H1 (cell line): ENCODE measurements at regions not wholly inside any gene's neighbourhood (a gene's known extent, or its start where the extent isn't known, plus 50 kb on each side); places are given as distances from the start of the nearest gene placed in this dataset.

Experiments used
- CTCF ChIA-PET: fragments of 300-600 bp; sonication (Branson Sonifier 250); formaldehyde crosslinking; loops from one replicate; lab custom pipeline; 2021; ENCODE audit not compliant: partially characterized antibody; lab: Charles Lee
- POLR2A ChIA-PET: fragments of 300-600 bp; sonication (Branson Sonifier 250); formaldehyde crosslinking; loops from one replicate; lab custom pipeline; 2021; ENCODE audit warnings: inconsistent platforms; ENCODE audit not compliant: partially characterized antibody; lab: Charles Lee
- DNase-seq, 2 experiments: peaks; one replicate each; pipeline versions ENCODE4 v3.0.0 to v3.0.0-alpha.2; 2010 to 2022; ENCODE audit warnings: low spot score in 2 of 2, low read depth in 1 of 2, mixed read lengths in 1 of 2
- FAIRE-seq: peaks from 2 replicates; lab custom pipeline; 2011; peaks lifted over from hg19 to GRCh38; lab: Jason Lieb, UNC
- H2AFZ ChIP-seq: 2 replicates; pipeline ENCODE4 v1.8.1; 2012; ENCODE audit warnings: low read length, inconsistent platforms
- H2AK5ac ChIP-seq: 2 replicates; pipeline ENCODE4 v1.6.1; 2013; ENCODE audit warnings: low read depth, low read length
- H2BK120ac ChIP-seq: replicated peaks from 2 replicates; pipeline ENCODE3; 2013; ENCODE audit warnings: low read depth, low read length, inconsistent platforms
- H2BK12ac ChIP-seq: 2 replicates; pipeline ENCODE4 v1.6.1; 2013; ENCODE audit warnings: low read depth, low read length
- H2BK15ac ChIP-seq: 2 replicates; pipeline ENCODE4 v1.6.1; 2013; ENCODE audit warnings: low read length
- H2BK20ac ChIP-seq: 2 replicates; pipeline ENCODE4 v1.6.1; 2013; ENCODE audit warnings: low read length
- H2BK5ac ChIP-seq: 2 replicates; pipeline ENCODE4 v1.6.1; 2013; ENCODE audit warnings: low read depth, low read length
- H3K14ac ChIP-seq: 2 replicates; pipeline ENCODE4 v1.6.1; 2013; ENCODE audit warnings: inconsistent platforms; ENCODE audit not compliant: insufficient read length
- H3K18ac ChIP-seq: 2 replicates; pipeline ENCODE4 v1.6.1; 2013; ENCODE audit warnings: low read length; ENCODE audit errors: extremely low read depth
- H3K23ac ChIP-seq: 2 replicates; pipeline ENCODE4 v1.6.1; 2013; ENCODE audit warnings: inconsistent platforms; ENCODE audit not compliant: insufficient read length
- H3K23me2 ChIP-seq: 2 replicates; pipeline ENCODE4 v1.6.1; 2013; ENCODE audit warnings: low read depth, low read length
- H3K27ac ChIP-seq: 2 replicates; pipeline ENCODE4 v1.6.1; 2011; ENCODE audit warnings: low read depth, low read length, inconsistent platforms
- H3K27me3 ChIP-seq, 4 experiments: replicated peaks in 1 of 4; 1 replicate in 1 of 4; 2 replicates in 3 of 4; pipeline versions ENCODE4 v1.6.1 to v1.8.1; 2011 to 2013; ENCODE audit warnings: low read length in 3 of 4, mild to moderate bottlenecking in 3 of 4, inconsistent platforms in 2 of 4, mixed read lengths in 2 of 4, moderate library complexity in 1 of 4; ENCODE audit not compliant: control insufficient read depth in 3 of 4, insufficient read depth in 3 of 4; ENCODE audit errors: extremely low read depth in 1 of 4
- H3K36me3 ChIP-seq, 4 experiments: 2 replicates each; pipeline versions ENCODE4 v1.6.1 to v1.8.1; 2011 to 2013; ENCODE audit warnings: mild to moderate bottlenecking in 4 of 4, low read length in 3 of 4, moderate library complexity in 2 of 4, control low read depth in 1 of 4, inconsistent platforms in 1 of 4; ENCODE audit not compliant: insufficient read depth in 4 of 4, control insufficient read depth in 2 of 4
- H3K4ac ChIP-seq: replicated peaks from 2 replicates; pipeline ENCODE3; 2013; ENCODE audit warnings: low read length, low read depth, mixed read lengths, inconsistent platforms; ENCODE audit not compliant: insufficient read length
- H3K4me1 ChIP-seq, 4 experiments: replicated peaks in 1 of 4; 1 replicate in 1 of 4; 2 replicates in 3 of 4; pipeline versions ENCODE4 v1.6.1 to v1.8.1; 2011 to 2013; ENCODE audit warnings: low read length in 3 of 4, inconsistent platforms in 2 of 4, mixed read lengths in 1 of 4; ENCODE audit not compliant: insufficient read depth in 4 of 4, control insufficient read depth in 3 of 4
- H3K4me2 ChIP-seq, 2 experiments: 2 replicates each; pipeline versions ENCODE4 v1.6.1 to v1.8.1; 2011 to 2013; ENCODE audit warnings: low read depth in 2 of 2, low read length in 2 of 2, control low read depth in 1 of 2, inconsistent platforms in 1 of 2, mild to moderate bottlenecking in 1 of 2; ENCODE audit not compliant: insufficient read depth in 1 of 2
- H3K4me3 ChIP-seq, 4 experiments: fragments of 200-600, 300-600 bp in 1 of 4; sonication (generic), shearing (Covaris generic), sonication (Bioruptor Twin) in 1 of 4; 2 replicates each; pipeline versions ENCODE4 v1.5.1 to v1.8.1; 2011 to 2016; ENCODE audit warnings: low read length in 4 of 4, low read depth in 3 of 4, control low read depth in 2 of 4, inconsistent platforms in 2 of 4, mild to moderate bottlenecking in 2 of 4, mixed read lengths in 1 of 4, moderate library complexity in 1 of 4; ENCODE audit not compliant: insufficient read depth in 2 of 4; ENCODE audit errors: extremely low read depth in 1 of 4
- H3K56ac ChIP-seq: replicated peaks from 2 replicates; pipeline ENCODE3; 2013; ENCODE audit warnings: low read depth, mild to moderate bottlenecking, mixed read lengths, low read length, inconsistent platforms; ENCODE audit not compliant: insufficient read length
- H3K79me1 ChIP-seq: 2 replicates; pipeline ENCODE4 v1.6.1; 2013; ENCODE audit warnings: low read depth, low read length, control low read depth
- H3K79me2 ChIP-seq, 2 experiments: 2 replicates each; pipeline versions ENCODE4 v1.6.1 to v1.8.1; 2012 to 2013; ENCODE audit warnings: low read length in 2 of 2, mild to moderate bottlenecking in 2 of 2, inconsistent platforms in 1 of 2; ENCODE audit not compliant: insufficient read depth in 2 of 2, control insufficient read depth in 1 of 2
- H3K9ac ChIP-seq, 4 experiments: replicated peaks in 1 of 4; 1 replicate in 1 of 4; 2 replicates in 3 of 4; pipeline versions ENCODE4 v1.6.1 to v1.8.1; 2011 to 2013; ENCODE audit warnings: low read depth in 3 of 4, low read length in 3 of 4, control low read depth in 2 of 4, mild to moderate bottlenecking in 2 of 4, moderate library complexity in 2 of 4, inconsistent platforms in 1 of 4; ENCODE audit errors: extremely low read depth in 1 of 4
- H3K9me3 ChIP-seq, 2 experiments: 2 replicates each; pipeline versions ENCODE4 v1.6.1 to v1.8.1; 2012 to 2013; ENCODE audit warnings: mild to moderate bottlenecking in 2 of 2, moderate library complexity in 2 of 2, control low read depth in 1 of 2, inconsistent platforms in 1 of 2, low read depth in 1 of 2, low read length in 1 of 2, mixed read lengths in 1 of 2; ENCODE audit not compliant: insufficient read depth in 2 of 2
- H4K20me1 ChIP-seq, 2 experiments: replicated peaks in 1 of 2; 2 replicates each; pipeline versions ENCODE3 to v1.8.1; 2011 to 2013; ENCODE audit warnings: inconsistent platforms in 2 of 2, low read length in 2 of 2, mild to moderate bottlenecking in 1 of 2; ENCODE audit not compliant: insufficient read depth in 2 of 2, control insufficient read depth in 1 of 2
- H4K5ac ChIP-seq: 2 replicates; pipeline ENCODE4 v1.6.1; 2013; ENCODE audit warnings: low read length, low read depth, mixed read lengths, inconsistent platforms; ENCODE audit not compliant: insufficient read length
- H4K8ac ChIP-seq: 2 replicates; pipeline ENCODE4 v1.8.0; 2013; ENCODE audit warnings: mild to moderate bottlenecking, moderate library complexity, low read length, inconsistent platforms; ENCODE audit not compliant: insufficient read depth; ENCODE audit errors: extremely low read depth
- H4K91ac ChIP-seq: replicated peaks from 2 replicates; pipeline ENCODE3; 2013; ENCODE audit warnings: low read length, mixed read lengths, inconsistent platforms; ENCODE audit not compliant: insufficient read length
- BCL11A ChIP-seq, 2 experiments: IDR thresholded peaks; one replicate each; pipeline ENCODE4 v1.6.1; 2011; ENCODE audit warnings: low read depth in 2 of 2, low read length in 2 of 2, mild to moderate bottlenecking in 2 of 2
- CBX5 ChIP-seq: fragments of 300-800, 300-1000 bp; sonication (generic); IDR thresholded peaks from 2 replicates; pipeline ENCODE4 v1.7.1; 2016; ENCODE audit warnings: antibody characterized with exemption, low read length, low read depth
- CEBPB ChIP-seq: IDR thresholded peaks from 2 replicates; pipeline ENCODE4 v1.6.1; 2012; ENCODE audit warnings: low read depth, low read length
- EZH2 ChIP-seq: fragments of 200-600 bp; sonication (generic); IDR thresholded peaks from 2 replicates; pipeline ENCODE4 v1.7.1; 2012; ENCODE audit warnings: low read depth, mild to moderate bottlenecking, moderate library complexity, low read length, inconsistent platforms; ENCODE audit not compliant: severe bottlenecking
- GABPA ChIP-seq: IDR thresholded peaks from 2 replicates; pipeline ENCODE4 v1.6.1; 2011; ENCODE audit warnings: mild to moderate bottlenecking, low read length, moderate library complexity, borderline replicate concordance; ENCODE audit not compliant: insufficient read depth
- HDAC2 ChIP-seq, 2 experiments: fragments of 300-600 bp in 1 of 2; sonication (generic) in 1 of 2; IDR thresholded peaks; 2 replicates each; pipeline ENCODE4 v1.6.1; 2011 to 2012; ENCODE audit warnings: low read depth in 2 of 2, low read length in 2 of 2, mild to moderate bottlenecking in 2 of 2, moderate library complexity in 2 of 2, borderline replicate concordance in 1 of 2, inconsistent platforms in 1 of 2
- SP4 ChIP-seq: IDR thresholded peaks from 2 replicates; pipeline ENCODE4 v1.6.1; 2012; ENCODE audit warnings: low read length, inconsistent platforms
- TAF1 ChIP-seq: IDR thresholded peaks from 2 replicates; pipeline ENCODE4 v1.6.1; 2011; ENCODE audit warnings: mild to moderate bottlenecking, low read depth, low read length
- TAF7 ChIP-seq: optimal IDR thresholded peaks from 2 replicates; pipeline ENCODE3; 2011; ENCODE audit warnings: low read depth, mild to moderate bottlenecking, inconsistent platforms, low read length, moderate library complexity, borderline replicate concordance
- WGBS, 2 experiments: shearing (Covaris generic) in 1 of 2; methylation state at CpG; one replicate each; pipeline versions ENCODE4 v1.1.6 to v1.1.7; 2013 to 2015; ENCODE audit warnings: low lambda C conversion rate in 2 of 2, mixed read lengths in 2 of 2, inconsistent platforms in 1 of 2, low coverage in 1 of 2, missing lambda C conversion rate in 1 of 2; ENCODE audit not compliant: insufficient replicate concordance in 2 of 2, insufficient coverage in 1 of 2, insufficient read length in 1 of 2; ENCODE audit errors: extremely low coverage in 1 of 2, missing lambda C conversion rate in 1 of 2; 5-methylcytosine and 5-hydroxymethylcytosine counted together
- TF ChIP-seq, protein P1 (sequence below): IDR thresholded peaks from 2 replicates; pipeline ENCODE4 v1.6.1; 2012; ENCODE audit warnings: low read length, inconsistent platforms

DNA sequence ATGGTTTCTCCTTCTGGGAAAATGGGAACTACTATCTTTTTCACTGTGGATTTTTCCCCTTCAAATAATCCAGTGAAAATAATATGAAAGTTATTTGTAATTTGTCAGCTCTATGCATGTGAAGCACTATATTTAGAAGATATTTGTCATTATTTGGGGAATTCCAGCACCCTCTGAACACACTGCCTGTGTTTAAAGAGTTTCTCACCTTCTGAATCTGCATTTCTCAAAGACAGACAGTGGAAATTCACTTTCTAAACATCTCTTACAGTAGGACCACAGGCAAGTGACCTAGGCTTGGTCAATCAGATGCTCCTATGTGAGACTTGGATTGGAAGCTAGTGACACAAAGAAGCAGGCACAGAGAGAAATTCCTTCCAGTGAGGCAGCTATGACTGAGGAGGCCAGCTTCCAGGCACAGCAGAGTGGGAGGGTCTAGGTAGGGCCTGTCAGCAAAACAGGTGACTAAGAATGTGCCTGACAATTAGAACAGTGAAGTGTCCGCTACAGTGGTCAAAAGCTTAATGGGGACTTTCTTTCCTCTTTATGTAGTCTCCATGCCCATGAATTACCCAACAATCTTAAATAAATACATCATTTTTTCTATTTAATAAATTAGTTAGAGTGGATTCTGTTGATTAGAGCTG is 167.2 kb downstream of the HMHB1 start:
- FAIRE-seq (no peak), DNase-seq (no peak)
- H2BK120ac ChIP-seq: no peak overlapping the region
- H3K79me1 ChIP-seq: no peaks in the 10 kb centered on the region
- peaks cover 2% of the 10 kb centered on the region; the same call in 1 of the 2 replicates for H3K23me2 ChIP-seq
- no peak overlapping the region for H4K5ac ChIP-seq
- H3K4me3 ChIP-seq: no peak overlapping the region
- peak overlapping the region; percentile 72; the same call in 1 of the 2 replicates for H2AFZ ChIP-seq
- no peak overlapping the region for H4K91ac ChIP-seq
- H2BK20ac ChIP-seq: no peak overlapping the region
- no peak overlapping the region for H4K8ac ChIP-seq
- H3K9ac ChIP-seq: no peak overlapping the region
- ChIA-PET CTCF (interaction anchor here (0.6 to 2.7 kb wide), 5 partner anchors 9 to 428 kb away, joined by 3 to 9 read pairs (median 5); no protein-coding TSS in a partner anchor), POLR2A (no interaction called here)
- no peaks in the 10 kb centered on the region for H3K79me2 ChIP-seq
- H2AK5ac ChIP-seq: no peak overlapping the region
- H3K18ac ChIP-seq: no peak overlapping the region
- H3K9me3 ChIP-seq: no peaks in the 10 kb centered on the region
- no peak overlapping the region for H3K4me2 ChIP-seq
- H3K27ac ChIP-seq: no peak overlapping the region
- H3K23ac ChIP-seq: no peak overlapping the region
- no peak overlapping the region for H2BK5ac ChIP-seq
- H2BK12ac ChIP-seq: no peak overlapping the region
- no peaks in the 10 kb centered on the region for H3K36me3 ChIP-seq
- H3K4ac ChIP-seq: no peak overlapping the region
- no peak overlapping the region for H2BK15ac ChIP-seq
- TF ChIP-seq HDAC2 (IDR thresholded peaks at IDR 0.05; ENCODE audit: borderline replicate concordance in 1 of 2, low read depth in 2 of 2, low read length in 2 of 2) (no peak), BCL11A (IDR thresholded peaks at IDR 0.05; ENCODE audit: low read depth in 2 of 2, low read length in 2 of 2) (no peak), SP4 (no peak), GABPA (no peak), TAF7 (no peak), EZH2 (no peak), CEBPB (no peak), CBX5 (no peak), TAF1 (no peak)
- TF ChIP-seq, protein P1, sequence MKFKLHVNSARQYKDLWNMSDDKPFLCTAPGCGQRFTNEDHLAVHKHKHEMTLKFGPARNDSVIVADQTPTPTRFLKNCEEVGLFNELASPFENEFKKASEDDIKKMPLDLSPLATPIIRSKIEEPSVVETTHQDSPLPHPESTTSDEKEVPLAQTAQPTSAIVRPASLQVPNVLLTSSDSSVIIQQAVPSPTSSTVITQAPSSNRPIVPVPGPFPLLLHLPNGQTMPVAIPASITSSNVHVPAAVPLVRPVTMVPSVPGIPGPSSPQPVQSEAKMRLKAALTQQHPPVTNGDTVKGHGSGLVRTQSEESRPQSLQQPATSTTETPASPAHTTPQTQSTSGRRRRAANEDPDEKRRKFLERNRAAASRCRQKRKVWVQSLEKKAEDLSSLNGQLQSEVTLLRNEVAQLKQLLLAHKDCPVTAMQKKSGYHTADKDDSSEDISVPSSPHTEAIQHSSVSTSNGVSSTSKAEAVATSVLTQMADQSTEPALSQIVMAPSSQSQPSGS: no peak
- WGBS, 2 experiments: 100% methylated on average over 1 of the region's 1 CpG; no CpG with 5 or more reads in 1 of the 2 experiments
- H3K27me3 ChIP-seq: no peaks in the 10 kb centered on the region
- no peaks in the 10 kb centered on the region for H4K20me1 ChIP-seq
- H3K56ac ChIP-seq: no peak overlapping the region
- peaks cover 0 to under 1% (median 0%) of the 10 kb centered on the region in 4 experiments; a peak in 1 of 7 replicates for H3K4me1 ChIP-seq
- no peak overlapping the region for H3K14ac ChIP-seq
